Astrocyte of the spinal cord (primary cell): ENCODE measurements at regions not wholly inside any gene's neighbourhood (a gene's known extent, or its start where the extent isn't known, plus 50 kb on each side); places are given as distances from the start of the nearest gene placed in this dataset.

Experiments used
- DNase-seq: peaks from one replicate; pipeline ENCODE4 v3.0.0; 2011; ENCODE audit warnings: low read depth, low spot score
- H3K4me3 ChIP-seq: 2 replicates; pipeline ENCODE4 v1.5.1; 2011; ENCODE audit warnings: low read depth, mild to moderate bottlenecking, low read length, moderate library complexity
- in situ Hi-C: cut with HindIII; loops from 2 replicates; pipeline ENCODE4 v1.10.0; 2017; ENCODE audit warnings: low sequenced_read_pairs
- TF ChIP-seq, protein P1 (sequence below): IDR thresholded peaks from 2 replicates; pipeline ENCODE4 v1.5.1; 2012; ENCODE audit warnings: low read depth, mild to moderate bottlenecking, low read length, inconsistent platforms

- no peak overlapping the region for H3K4me3 ChIP-seq
- TF ChIP-seq, protein P1, sequence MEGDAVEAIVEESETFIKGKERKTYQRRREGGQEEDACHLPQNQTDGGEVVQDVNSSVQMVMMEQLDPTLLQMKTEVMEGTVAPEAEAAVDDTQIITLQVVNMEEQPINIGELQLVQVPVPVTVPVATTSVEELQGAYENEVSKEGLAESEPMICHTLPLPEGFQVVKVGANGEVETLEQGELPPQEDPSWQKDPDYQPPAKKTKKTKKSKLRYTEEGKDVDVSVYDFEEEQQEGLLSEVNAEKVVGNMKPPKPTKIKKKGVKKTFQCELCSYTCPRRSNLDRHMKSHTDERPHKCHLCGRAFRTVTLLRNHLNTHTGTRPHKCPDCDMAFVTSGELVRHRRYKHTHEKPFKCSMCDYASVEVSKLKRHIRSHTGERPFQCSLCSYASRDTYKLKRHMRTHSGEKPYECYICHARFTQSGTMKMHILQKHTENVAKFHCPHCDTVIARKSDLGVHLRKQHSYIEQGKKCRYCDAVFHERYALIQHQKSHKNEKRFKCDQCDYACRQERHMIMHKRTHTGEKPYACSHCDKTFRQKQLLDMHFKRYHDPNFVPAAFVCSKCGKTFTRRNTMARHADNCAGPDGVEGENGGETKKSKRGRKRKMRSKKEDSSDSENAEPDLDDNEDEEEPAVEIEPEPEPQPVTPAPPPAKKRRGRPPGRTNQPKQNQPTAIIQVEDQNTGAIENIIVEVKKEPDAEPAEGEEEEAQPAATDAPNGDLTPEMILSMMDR, result no peak
- no peak for DNase-seq
- in situ Hi-C loops, result no loop called here
Measured at GRCh38 chr10:111974325-111974724, 209.2 kb downstream of the GPAM start.

DNA sequence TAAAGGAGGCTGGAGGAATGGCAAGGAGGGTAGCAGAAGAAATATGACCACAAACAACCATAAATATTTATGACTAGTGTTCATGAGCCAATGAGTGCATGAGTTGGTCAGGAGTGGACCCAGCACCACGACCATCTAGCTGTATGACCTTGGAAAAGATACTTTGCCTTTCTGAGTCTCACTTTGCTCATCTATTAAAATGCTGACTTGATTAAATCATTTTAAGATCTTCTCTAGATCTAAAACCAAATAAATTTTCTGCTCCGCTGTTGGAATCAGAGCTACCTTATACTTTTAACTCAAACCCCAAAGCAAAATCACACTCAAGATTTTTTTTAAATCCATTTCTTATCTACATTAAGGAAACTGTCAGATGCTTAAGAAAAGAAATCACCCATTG lies 207.0 kb downstream of the GPAM start:
- in situ Hi-C loops, result no loop called here
- no peak for DNase-seq
- H3K4me3 ChIP-seq, result no peak overlapping the region
- TF ChIP-seq, protein P1, result no peak

GRCh38 chr10:111984057-111984456 lies 199.5 kb downstream of the GPAM start:
- TF ChIP-seq, protein P1, result no peak
- DNase-seq, result no peak
- no peak overlapping the region for H3K4me3 ChIP-seq
- in situ Hi-C loops, result no loop called here

- no peak for DNase-seq
- H3K4me3 ChIP-seq, result no peak overlapping the region
- in situ Hi-C loops, result no loop called here
- TF ChIP-seq, protein P1, result no peak
Measured at GRCh38 chr10:111986079-111986478, 197.5 kb downstream of the GPAM start.

DNA sequence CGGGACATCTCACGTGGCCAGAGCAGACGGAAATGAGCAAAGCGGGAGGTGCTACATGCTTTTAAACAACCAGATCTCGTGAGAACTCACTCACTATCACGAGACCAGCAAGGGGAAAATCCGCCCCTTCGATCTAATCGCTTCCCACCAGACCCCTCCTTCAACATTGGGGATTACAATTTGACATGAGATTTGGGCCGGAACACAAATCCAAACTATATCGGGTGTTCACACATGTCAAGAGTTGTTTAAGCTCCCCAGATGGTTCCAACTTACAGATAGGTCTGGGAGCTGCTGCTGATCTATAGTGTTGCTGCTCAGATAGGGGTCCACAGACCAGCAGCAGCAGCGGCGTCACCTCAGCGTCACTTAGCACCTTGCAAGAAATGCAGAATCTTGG lies 194.9 kb downstream of the GPAM start:
- TF ChIP-seq, protein P1, result no peak
- H3K4me3 ChIP-seq, result no peak overlapping the region
- in situ Hi-C loops, result no loop called here
- DNase-seq, result no peak

DNA sequence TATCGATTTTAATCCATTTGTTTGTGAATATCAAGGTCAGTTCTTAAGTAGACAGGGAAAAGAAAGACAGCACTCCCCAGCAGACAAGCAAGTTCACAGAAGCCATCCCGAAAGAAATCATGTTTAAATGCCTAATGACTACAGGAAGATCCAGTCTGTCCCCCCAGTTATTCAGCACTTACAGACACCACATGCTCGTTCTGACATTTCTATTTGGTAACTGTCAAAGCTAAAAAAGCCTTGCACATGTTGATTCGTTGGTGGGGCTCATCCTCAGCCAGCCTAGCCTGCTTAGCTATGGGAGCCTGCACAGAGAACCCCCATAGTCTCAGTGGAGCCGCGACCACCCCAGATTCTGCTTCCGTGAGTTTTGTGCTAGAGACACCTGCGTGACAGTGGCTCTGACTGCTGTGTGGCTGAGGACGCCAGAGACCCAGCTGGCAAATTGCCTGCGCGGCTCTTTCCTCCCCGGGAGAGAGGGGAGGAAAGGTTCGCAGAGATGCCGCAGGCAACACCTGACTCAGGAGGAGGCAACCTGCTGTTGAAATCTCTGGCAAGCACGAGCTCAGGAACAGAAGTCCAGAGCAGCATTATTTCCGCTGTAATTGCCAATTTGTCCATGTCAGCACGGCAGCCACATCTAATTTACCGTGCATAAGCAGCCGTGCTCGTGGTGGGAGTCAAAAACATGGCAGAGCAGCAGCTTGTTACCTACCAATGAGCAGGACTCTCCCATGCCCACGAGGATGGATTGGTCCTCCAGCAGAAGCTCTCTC lies 194.2 kb downstream of the GPAM start:
- TF ChIP-seq, protein P1, result no peak

More for the DNA sequence above, 194.2 kb downstream of the GPAM start:
- no peak for DNase-seq
- in situ Hi-C loops, result no loop called here
- no peak overlapping the region for H3K4me3 ChIP-seq
